HepG2 (cell line): ENCODE measurements at regions not wholly inside any gene's neighbourhood (a gene's known extent, or its start where the extent isn't known, plus 50 kb on each side); places are given as distances from the start of the nearest gene placed in this dataset.

Experiments
- ATAC-seq: fragments of 200-7000 bp; cut with Tn5 transposase; 3 replicates; pipeline ENCODE4 v1.9.1; 2020; ENCODE audit warnings: mild to moderate bottlenecking, moderate library complexity
- BruUV-seq: library from RNA; stranded (reverse); fragments of 400-500 nt; replicated peaks from 2 replicates; lab custom pipeline; 2021; lab: Mats Ljungman, UMichigan
- CTCF ChIA-PET: fragments of 300-600 bp; formaldehyde crosslinking; extraction: SDS; loops from one replicate; lab custom pipeline; 2021; ENCODE audit warnings: low total read pairs, inconsistent platforms, low intra/inter-chr PET ratio; lab: Yijun Ruan, JAX
- POLR2A ChIA-PET: fragments of 350-600 bp; sonication (Branson Sonifier 250); formaldehyde crosslinking; loops from one replicate; lab custom pipeline; 2020; ENCODE audit warnings: antibody characterized with exemption, inconsistent platforms; lab: Yijun Ruan, JAX
- DNase-seq: peaks from one replicate; pipeline ENCODE4 v3.0.0-alpha.2; 2015; ENCODE audit warnings: low spot score
- FAIRE-seq: peaks from 3 replicates; lab custom pipeline; 2011; peaks lifted over from hg19 to GRCh38; lab: Jason Lieb, UNC
- H2AFZ ChIP-seq: one replicate; pipeline ENCODE4 v1.6.1; 2011; ENCODE audit warnings: low read length, inconsistent platforms
- H3K27ac ChIP-seq: fragments of 300-600 bp; 3 replicates; pipeline ENCODE4 v1.8.0; 2011; ENCODE audit warnings: mixed run types, mild to moderate bottlenecking, mixed read lengths, low read length, inconsistent platforms; ENCODE audit not compliant: insufficient read depth; ENCODE audit errors: extremely low read length
- H3K27me3 ChIP-seq, 2 experiments: fragments of 200-600 bp in 1 of 2; 2 replicates in 1 of 2; 3 replicates in 1 of 2; pipeline versions ENCODE4 v1.6.0 to v1.8.0; 2011; ENCODE audit warnings: low read length in 2 of 2, mild to moderate bottlenecking in 2 of 2, moderate library complexity in 2 of 2, inconsistent platforms in 1 of 2; ENCODE audit not compliant: insufficient read depth in 2 of 2, control insufficient read depth in 1 of 2
- H3K36me3 ChIP-seq, 2 experiments: fragments of 200-600 bp in 1 of 2; replicated peaks in 1 of 2; 2 replicates in 1 of 2; 3 replicates in 1 of 2; pipeline versions ENCODE4 v1.5.1 to v1.8.0; 2011; ENCODE audit warnings: low read length in 2 of 2, inconsistent platforms in 1 of 2; ENCODE audit not compliant: insufficient read depth in 2 of 2, control insufficient read depth in 1 of 2
- H3K4me1 ChIP-seq: 2 replicates; pipeline ENCODE4 v1.5.1; 2012; ENCODE audit warnings: low read length, inconsistent platforms; ENCODE audit not compliant: insufficient read depth
- H3K4me2 ChIP-seq: 2 replicates; pipeline ENCODE4 v1.6.0; 2011; ENCODE audit warnings: low read depth, low read length, inconsistent platforms
- H3K4me3 ChIP-seq, 3 experiments: fragments of 200-600 bp in 1 of 3; sonication (generic), shearing (Covaris generic) in 1 of 3; replicated peaks in 1 of 3; 2 replicates each; pipeline ENCODE4 v1.5.1; 2011 to 2016; ENCODE audit warnings: low read length in 3 of 3, inconsistent platforms in 2 of 3, low read depth in 2 of 3, mild to moderate bottlenecking in 2 of 3, control low read depth in 1 of 3, mixed read lengths in 1 of 3; ENCODE audit not compliant: insufficient read depth in 1 of 3
- H3K79me2 ChIP-seq: one replicate; pipeline ENCODE4 v1.6.1; 2011; ENCODE audit warnings: low read length, inconsistent platforms; ENCODE audit not compliant: insufficient read depth
- H3K9ac ChIP-seq: 2 replicates; pipeline ENCODE4 v1.6.0; 2011; ENCODE audit warnings: mild to moderate bottlenecking, low read depth, low read length, inconsistent platforms; ENCODE audit not compliant: insufficient read depth
- H3K9me3 ChIP-seq: 2 replicates; pipeline ENCODE4 v1.5.1; 2012; ENCODE audit warnings: mild to moderate bottlenecking, low read length
- H4K20me1 ChIP-seq: 2 replicates; pipeline ENCODE4 v1.6.0; 2011; ENCODE audit warnings: inconsistent platforms, mild to moderate bottlenecking, low read length, moderate library complexity; ENCODE audit not compliant: insufficient read depth
- CEBPG ChIP-seq: IDR thresholded peaks from 2 replicates; pipeline ENCODE4 v1.6.1; 2016
- KAT7 ChIP-seq: IDR thresholded peaks from 2 replicates; pipeline ENCODE4 v1.6.1; 2018; ENCODE audit warnings: borderline replicate concordance, missing compliant biosample characterization
- MTF1 ChIP-seq: sonication (generic); formaldehyde crosslinking; IDR thresholded peaks from 2 replicates; pipeline ENCODE4 v1.5.0; 2020; ENCODE audit warnings: missing genetic modification reagents
- NFIC ChIP-seq: IDR thresholded peaks from 2 replicates; pipeline ENCODE4 v1.6.1; 2012; ENCODE audit warnings: mild to moderate bottlenecking, low read length, inconsistent platforms
- SCMH1 ChIP-seq: sonication (generic); formaldehyde crosslinking; IDR thresholded peaks from 2 replicates; pipeline ENCODE4 v1.9.0; 2021; ENCODE audit warnings: missing genetic modification reagents, mild to moderate bottlenecking, borderline replicate concordance
- ZNF224 ChIP-seq: sonication (generic); formaldehyde crosslinking; IDR thresholded peaks from 2 replicates; pipeline ENCODE4 v1.5.0; 2020; ENCODE audit warnings: mild to moderate bottlenecking, missing genetic modification reagents
- ZNF30 ChIP-seq: sonication (generic); formaldehyde crosslinking; IDR thresholded peaks from 2 replicates; pipeline ENCODE4 v1.5.0; 2020; ENCODE audit warnings: mild to moderate bottlenecking, missing genetic modification reagents
- ZNF460 ChIP-seq: sonication (generic); formaldehyde crosslinking; IDR thresholded peaks from 2 replicates; pipeline ENCODE4 v1.5.1; 2020; ENCODE audit warnings: missing genetic modification reagents, mild to moderate bottlenecking, borderline replicate concordance
- ZNF878 ChIP-seq: sonication (generic); formaldehyde crosslinking; IDR thresholded peaks from 2 replicates; pipeline ENCODE4 v1.8.1; 2023; ENCODE audit warnings: mild to moderate bottlenecking, missing genetic modification reagents, moderate library complexity
- WGBS: methylation state at CpG from one replicate; pipeline ENCODE4 v1.1.6; 2017; ENCODE audit warnings: low lambda C conversion rate; 5-methylcytosine and 5-hydroxymethylcytosine counted together
- in situ Hi-C: cut with HindIII; loops from 2 replicates; pipeline ENCODE4 v1.10.0; 2017; ENCODE audit warnings: low pct_unique_long_range_greater_than_20kb; ENCODE audit not compliant: extremely low pct_ligation_motif_present
- intact Hi-C: fragments of 100-400 bp; cut with micrococcal nuclease; formaldehyde crosslinking; loops from one replicate; pipeline ENCODE4 v1.10.0; 2022; ENCODE audit not compliant: unreplicated experiment
- TF ChIP-seq, protein P1 (sequence below): sonication (generic); formaldehyde crosslinking; IDR thresholded peaks from 2 replicates; pipeline ENCODE4 v1.4.0; 2020; ENCODE audit warnings: mild to moderate bottlenecking, low read depth, missing genetic modification reagents
- TF ChIP-seq, protein P2 (sequence below): sonication (generic); formaldehyde crosslinking; IDR thresholded peaks from 2 replicates; pipeline ENCODE4 v1.4.0; 2020; ENCODE audit warnings: mild to moderate bottlenecking, missing genetic modification reagents
- TF ChIP-seq, protein P3 (sequence below): IDR thresholded peaks from 2 replicates; pipeline ENCODE4 v1.6.1; 2016

DNA sequence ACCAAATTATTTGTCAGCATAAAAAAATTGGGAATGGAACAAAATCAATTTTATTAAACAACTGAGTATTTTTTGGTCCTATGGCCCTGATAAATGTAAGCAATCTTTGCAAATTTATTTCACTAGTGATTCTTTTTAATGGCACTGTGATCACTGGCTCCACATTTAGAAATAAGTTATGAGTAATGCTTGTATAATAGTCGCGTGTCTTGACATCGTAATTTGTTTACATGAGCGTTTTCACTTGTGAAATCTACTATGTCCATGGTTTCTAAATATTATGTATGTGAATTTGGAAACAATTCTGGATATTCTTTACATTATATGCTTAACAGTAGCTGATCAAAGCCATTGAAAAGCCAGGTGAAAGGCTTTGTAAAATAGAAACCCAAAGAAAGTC is 817.5 kb downstream of the EFNA5 start (continued):
- TF ChIP-seq, protein P1, sequence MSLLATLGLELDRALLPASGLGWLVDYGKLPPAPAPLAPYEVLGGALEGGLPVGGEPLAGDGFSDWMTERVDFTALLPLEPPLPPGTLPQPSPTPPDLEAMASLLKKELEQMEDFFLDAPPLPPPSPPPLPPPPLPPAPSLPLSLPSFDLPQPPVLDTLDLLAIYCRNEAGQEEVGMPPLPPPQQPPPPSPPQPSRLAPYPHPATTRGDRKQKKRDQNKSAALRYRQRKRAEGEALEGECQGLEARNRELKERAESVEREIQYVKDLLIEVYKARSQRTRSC: no peak
- no peak for TF ChIP-seq NFIC
- TF ChIP-seq SCMH1 (CRISPR knock-in tag): no peak
- TF ChIP-seq, protein P2, sequence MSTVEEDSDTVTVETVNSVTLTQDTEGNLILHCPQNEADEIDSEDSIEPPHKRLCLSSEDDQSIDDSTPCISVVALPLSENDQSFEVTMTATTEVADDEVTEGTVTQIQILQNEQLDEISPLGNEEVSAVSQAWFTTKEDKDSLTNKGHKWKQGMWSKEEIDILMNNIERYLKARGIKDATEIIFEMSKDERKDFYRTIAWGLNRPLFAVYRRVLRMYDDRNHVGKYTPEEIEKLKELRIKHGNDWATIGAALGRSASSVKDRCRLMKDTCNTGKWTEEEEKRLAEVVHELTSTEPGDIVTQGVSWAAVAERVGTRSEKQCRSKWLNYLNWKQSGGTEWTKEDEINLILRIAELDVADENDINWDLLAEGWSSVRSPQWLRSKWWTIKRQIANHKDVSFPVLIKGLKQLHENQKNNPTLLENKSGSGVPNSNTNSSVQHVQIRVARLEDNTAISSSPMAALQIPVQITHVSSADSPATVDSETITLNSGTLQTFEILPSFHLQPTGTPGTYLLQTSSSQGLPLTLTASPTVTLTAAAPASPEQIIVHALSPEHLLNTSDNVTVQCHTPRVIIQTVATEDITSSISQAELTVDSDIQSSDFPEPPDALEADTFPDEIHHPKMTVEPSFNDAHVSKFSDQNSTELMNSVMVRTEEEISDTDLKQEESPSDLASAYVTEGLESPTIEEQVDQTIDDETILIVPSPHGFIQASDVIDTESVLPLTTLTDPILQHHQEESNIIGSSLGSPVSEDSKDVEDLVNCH (CRISPR knock-in tag): no peak
- TF ChIP-seq CEBPG (CRISPR knock-in tag): no peak
- TF ChIP-seq ZNF30 (CRISPR knock-in tag): no peak
- TF ChIP-seq MTF1 (CRISPR knock-in tag): no peak
- TF ChIP-seq ZNF878 (CRISPR knock-in tag): no peak

DNA sequence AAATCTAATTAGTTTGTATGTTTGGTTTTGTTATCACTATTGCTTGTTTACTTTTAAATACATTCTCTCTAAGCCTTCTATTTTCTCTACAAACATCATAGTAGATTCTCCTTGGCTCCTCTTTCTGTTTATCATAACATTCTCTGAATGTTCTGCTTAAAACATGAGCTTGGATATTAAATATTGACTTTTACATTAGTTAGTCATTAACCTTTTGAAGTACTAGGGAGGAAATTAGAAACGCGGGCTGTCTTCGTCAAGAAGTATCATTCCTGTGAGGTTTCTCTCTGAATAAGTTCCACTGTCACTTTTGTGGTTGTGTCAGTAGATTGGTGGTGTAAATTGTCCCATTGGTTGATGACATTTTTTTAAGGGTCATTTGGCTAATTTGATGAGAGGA is 821.5 kb downstream of the EFNA5 start:
- Histone ChIP-seq H3K4me2 (no peak overlapping the region), H3K36me3 (no peaks in the 10 kb centered on the region), H3K4me3 (no peak overlapping the region), H4K20me1 (no peaks in the 10 kb centered on the region), H3K79me2 (no peaks in the 10 kb centered on the region), H3K4me1 (no peaks in the 10 kb centered on the region), H2AFZ (no peak overlapping the region), H3K27ac (no peak overlapping the region), H3K9me3 (no peaks in the 10 kb centered on the region), H3K27me3 (no peaks in the 10 kb centered on the region), H3K9ac (no peak overlapping the region)
- FAIRE-seq: no peak
- BruUV-seq: no TSS peak
- no peak for ATAC-seq
- ChIA-PET POLR2A (no interaction called here), CTCF (no interaction called here)
- TF ChIP-seq KAT7 (no peak), ZNF460 (CRISPR knock-in tag) (no peak), ZNF224 (CRISPR knock-in tag) (no peak)
- TF ChIP-seq, protein P3, sequence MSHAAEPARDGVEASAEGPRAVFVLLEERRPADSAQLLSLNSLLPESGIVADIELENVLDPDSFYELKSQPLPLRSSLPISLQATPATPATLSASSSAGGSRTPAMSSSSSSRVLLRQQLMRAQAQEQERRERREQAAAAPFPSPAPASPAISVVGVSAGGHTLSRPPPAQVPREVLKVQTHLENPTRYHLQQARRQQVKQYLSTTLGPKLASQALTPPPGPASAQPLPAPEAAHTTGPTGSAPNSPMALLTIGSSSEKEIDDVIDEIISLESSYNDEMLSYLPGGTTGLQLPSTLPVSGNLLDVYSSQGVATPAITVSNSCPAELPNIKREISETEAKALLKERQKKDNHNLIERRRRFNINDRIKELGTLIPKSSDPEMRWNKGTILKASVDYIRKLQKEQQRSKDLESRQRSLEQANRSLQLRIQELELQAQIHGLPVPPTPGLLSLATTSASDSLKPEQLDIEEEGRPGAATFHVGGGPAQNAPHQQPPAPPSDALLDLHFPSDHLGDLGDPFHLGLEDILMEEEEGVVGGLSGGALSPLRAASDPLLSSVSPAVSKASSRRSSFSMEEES: no peak
- no peak for DNase-seq
- WGBS: 4% methylated on average over 3 of the region's 3 CpGs
- intact Hi-C loops (no loop called here), in situ Hi-C loops (no loop called here)
